ENCODE measurements at regions not wholly inside any gene's neighbourhood (a gene's known extent, or its start where the extent isn't known, plus 50 kb on each side); places are given as distances from the start of the nearest gene placed in this dataset.
A peak's percentile ranks its signal among the peaks of the same experiment; 100 is the strongest.

- CTCF ChIA-PET, result interaction anchor here (0.7 to 2.4 kb wide), 3 partner anchors 28 to 1040 kb away, joined by 3 to 11 read pairs (median 3); no protein-coding TSS in a partner anchor
- POLR2A ChIA-PET, result no interaction called here
Observed at GRCh38 chr6:44658571-44658970, 271.1 kb downstream of the CDC5L start.

GRCh38 chr6:44659726-44660125 is 272.2 kb downstream of the CDC5L start:
- Histone ChIP-seq H3K36me3 (ENCODE audit: control insufficient read depth in 2 of 2, insufficient read depth in 1 of 2, low read length in 2 of 2) (no peaks in the 10 kb centered on the region), H3K4me1 (ENCODE audit: control insufficient read depth, insufficient read depth, low read length) (peaks cover 9% of the 10 kb centered on the region), H3K9me3 (ENCODE audit: control insufficient read depth, insufficient read depth, low read depth, low read length) (no peaks in the 10 kb centered on the region), H3K4me3 (ENCODE audit: low read depth, low read length) (no peak overlapping the region), H3K27ac (ENCODE audit: extremely low read depth, low read depth, low read length) (no peak overlapping the region)
- ChIA-PET POLR2A (no interaction called here), CTCF (interaction anchor here (0.7 to 2.4 kb wide), 6 partner anchors 9 to 1055 kb away, joined by 3 to 11 read pairs (median 4); no protein-coding TSS in a partner anchor)
- TF ChIP-seq ZNF596 (tag by site-specific recombination; IDR thresholded peaks at IDR 0.05), result no peak
- no peak for TF ChIP-seq WT1 (tag by site-specific recombination; IDR thresholded peaks at IDR 0.05)
- no peak for TF ChIP-seq ZNF548 (tag by site-specific recombination; IDR thresholded peaks at IDR 0.05)
- TF ChIP-seq KLF10 (tag by site-specific recombination; IDR thresholded peaks at IDR 0.05), result no peak
- TF ChIP-seq ZNF561 (tag by site-specific recombination; IDR thresholded peaks at IDR 0.05; ENCODE audit: borderline replicate concordance), result no peak
- no peak for TF ChIP-seq ZNF19 (tag by site-specific recombination; IDR thresholded peaks at IDR 0.05; ENCODE audit: low read depth)
- TF ChIP-seq GLI2 (tag by site-specific recombination; IDR thresholded peaks at IDR 0.05; ENCODE audit: borderline replicate concordance, low read depth), result no peak
- no peak for TF ChIP-seq ZNF169 (tag by site-specific recombination; IDR thresholded peaks at IDR 0.05)
- no peak for TF ChIP-seq ZNF311 (tag by site-specific recombination; IDR thresholded peaks at IDR 0.05; ENCODE audit: borderline replicate concordance)
- TF ChIP-seq GLIS1 (tag by site-specific recombination; IDR thresholded peaks at IDR 0.05), result no peak
- TF ChIP-seq, protein P1, sequence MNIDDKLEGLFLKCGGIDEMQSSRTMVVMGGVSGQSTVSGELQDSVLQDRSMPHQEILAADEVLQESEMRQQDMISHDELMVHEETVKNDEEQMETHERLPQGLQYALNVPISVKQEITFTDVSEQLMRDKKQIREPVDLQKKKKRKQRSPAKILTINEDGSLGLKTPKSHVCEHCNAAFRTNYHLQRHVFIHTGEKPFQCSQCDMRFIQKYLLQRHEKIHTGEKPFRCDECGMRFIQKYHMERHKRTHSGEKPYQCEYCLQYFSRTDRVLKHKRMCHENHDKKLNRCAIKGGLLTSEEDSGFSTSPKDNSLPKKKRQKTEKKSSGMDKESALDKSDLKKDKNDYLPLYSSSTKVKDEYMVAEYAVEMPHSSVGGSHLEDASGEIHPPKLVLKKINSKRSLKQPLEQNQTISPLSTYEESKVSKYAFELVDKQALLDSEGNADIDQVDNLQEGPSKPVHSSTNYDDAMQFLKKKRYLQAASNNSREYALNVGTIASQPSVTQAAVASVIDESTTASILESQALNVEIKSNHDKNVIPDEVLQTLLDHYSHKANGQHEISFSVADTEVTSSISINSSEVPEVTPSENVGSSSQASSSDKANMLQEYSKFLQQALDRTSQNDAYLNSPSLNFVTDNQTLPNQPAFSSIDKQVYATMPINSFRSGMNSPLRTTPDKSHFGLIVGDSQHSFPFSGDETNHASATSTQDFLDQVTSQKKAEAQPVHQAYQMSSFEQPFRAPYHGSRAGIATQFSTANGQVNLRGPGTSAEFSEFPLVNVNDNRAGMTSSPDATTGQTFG (tag by site-specific recombination; IDR thresholded peaks at IDR 0.05; ENCODE audit: borderline replicate concordance), result no peak
- TF ChIP-seq, protein P2, sequence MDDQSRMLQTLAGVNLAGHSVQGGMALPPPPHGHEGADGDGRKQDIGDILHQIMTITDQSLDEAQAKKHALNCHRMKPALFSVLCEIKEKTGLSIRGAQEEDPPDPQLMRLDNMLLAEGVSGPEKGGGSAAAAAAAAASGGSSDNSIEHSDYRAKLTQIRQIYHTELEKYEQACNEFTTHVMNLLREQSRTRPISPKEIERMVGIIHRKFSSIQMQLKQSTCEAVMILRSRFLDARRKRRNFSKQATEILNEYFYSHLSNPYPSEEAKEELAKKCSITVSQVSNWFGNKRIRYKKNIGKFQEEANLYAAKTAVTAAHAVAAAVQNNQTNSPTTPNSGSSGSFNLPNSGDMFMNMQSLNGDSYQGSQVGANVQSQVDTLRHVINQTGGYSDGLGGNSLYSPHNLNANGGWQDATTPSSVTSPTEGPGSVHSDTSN (CRISPR knock-in tag; IDR thresholded peaks at IDR 0.05), result no peak
- no peak for TF ChIP-seq ZNF76 (tag by site-specific recombination; IDR thresholded peaks at IDR 0.05; ENCODE audit: borderline replicate concordance, low read depth)
- no peak for TF ChIP-seq ZFP69B (tag by site-specific recombination; IDR thresholded peaks at IDR 0.05)
- TF ChIP-seq, protein P3, sequence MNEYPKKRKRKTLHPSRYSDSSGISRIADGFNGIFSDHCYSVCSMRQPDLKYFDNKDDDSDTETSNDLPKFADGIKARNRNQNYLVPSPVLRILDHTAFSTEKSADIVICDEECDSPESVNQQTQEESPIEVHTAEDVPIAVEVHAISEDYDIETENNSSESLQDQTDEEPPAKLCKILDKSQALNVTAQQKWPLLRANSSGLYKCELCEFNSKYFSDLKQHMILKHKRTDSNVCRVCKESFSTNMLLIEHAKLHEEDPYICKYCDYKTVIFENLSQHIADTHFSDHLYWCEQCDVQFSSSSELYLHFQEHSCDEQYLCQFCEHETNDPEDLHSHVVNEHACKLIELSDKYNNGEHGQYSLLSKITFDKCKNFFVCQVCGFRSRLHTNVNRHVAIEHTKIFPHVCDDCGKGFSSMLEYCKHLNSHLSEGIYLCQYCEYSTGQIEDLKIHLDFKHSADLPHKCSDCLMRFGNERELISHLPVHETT (tag by site-specific recombination; IDR thresholded peaks at IDR 0.05), result no peak
- no peak for TF ChIP-seq ZNF514 (tag by site-specific recombination; IDR thresholded peaks at IDR 0.05)
- TF ChIP-seq ZNF830 (tag by site-specific recombination; IDR thresholded peaks at IDR 0.05; ENCODE audit: low read depth), result no peak
- TF ChIP-seq GLIS2 (tag by site-specific recombination; IDR thresholded peaks at IDR 0.05), result no peak

More at GRCh38 chr6:44658571-44658970, 271.1 kb downstream of the CDC5L start:
- H3K4me3 ChIP-seq (ENCODE audit: low read depth, low read length), result no peak overlapping the region
- TF ChIP-seq ZNF580 (tag by site-specific recombination; IDR thresholded peaks at IDR 0.05) (peak; percentile 95), ZNF23 (tag by site-specific recombination; IDR thresholded peaks at IDR 0.05; ENCODE audit: borderline replicate concordance) (no peak), ZNF146 (tag by site-specific recombination; IDR thresholded peaks at IDR 0.05) (peak; percentile 100)
- TF ChIP-seq, protein P4, sequence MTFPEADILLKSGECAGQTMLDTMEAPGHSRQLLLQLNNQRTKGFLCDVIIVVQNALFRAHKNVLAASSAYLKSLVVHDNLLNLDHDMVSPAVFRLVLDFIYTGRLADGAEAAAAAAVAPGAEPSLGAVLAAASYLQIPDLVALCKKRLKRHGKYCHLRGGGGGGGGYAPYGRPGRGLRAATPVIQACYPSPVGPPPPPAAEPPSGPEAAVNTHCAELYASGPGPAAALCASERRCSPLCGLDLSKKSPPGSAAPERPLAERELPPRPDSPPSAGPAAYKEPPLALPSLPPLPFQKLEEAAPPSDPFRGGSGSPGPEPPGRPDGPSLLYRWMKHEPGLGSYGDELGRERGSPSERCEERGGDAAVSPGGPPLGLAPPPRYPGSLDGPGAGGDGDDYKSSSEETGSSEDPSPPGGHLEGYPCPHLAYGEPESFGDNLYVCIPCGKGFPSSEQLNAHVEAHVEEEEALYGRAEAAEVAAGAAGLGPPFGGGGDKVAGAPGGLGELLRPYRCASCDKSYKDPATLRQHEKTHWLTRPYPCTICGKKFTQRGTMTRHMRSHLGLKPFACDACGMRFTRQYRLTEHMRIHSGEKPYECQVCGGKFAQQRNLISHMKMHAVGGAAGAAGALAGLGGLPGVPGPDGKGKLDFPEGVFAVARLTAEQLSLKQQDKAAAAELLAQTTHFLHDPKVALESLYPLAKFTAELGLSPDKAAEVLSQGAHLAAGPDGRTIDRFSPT (tag by site-specific recombination; IDR thresholded peaks at IDR 0.05), result no peak
- TF ChIP-seq, protein P5, sequence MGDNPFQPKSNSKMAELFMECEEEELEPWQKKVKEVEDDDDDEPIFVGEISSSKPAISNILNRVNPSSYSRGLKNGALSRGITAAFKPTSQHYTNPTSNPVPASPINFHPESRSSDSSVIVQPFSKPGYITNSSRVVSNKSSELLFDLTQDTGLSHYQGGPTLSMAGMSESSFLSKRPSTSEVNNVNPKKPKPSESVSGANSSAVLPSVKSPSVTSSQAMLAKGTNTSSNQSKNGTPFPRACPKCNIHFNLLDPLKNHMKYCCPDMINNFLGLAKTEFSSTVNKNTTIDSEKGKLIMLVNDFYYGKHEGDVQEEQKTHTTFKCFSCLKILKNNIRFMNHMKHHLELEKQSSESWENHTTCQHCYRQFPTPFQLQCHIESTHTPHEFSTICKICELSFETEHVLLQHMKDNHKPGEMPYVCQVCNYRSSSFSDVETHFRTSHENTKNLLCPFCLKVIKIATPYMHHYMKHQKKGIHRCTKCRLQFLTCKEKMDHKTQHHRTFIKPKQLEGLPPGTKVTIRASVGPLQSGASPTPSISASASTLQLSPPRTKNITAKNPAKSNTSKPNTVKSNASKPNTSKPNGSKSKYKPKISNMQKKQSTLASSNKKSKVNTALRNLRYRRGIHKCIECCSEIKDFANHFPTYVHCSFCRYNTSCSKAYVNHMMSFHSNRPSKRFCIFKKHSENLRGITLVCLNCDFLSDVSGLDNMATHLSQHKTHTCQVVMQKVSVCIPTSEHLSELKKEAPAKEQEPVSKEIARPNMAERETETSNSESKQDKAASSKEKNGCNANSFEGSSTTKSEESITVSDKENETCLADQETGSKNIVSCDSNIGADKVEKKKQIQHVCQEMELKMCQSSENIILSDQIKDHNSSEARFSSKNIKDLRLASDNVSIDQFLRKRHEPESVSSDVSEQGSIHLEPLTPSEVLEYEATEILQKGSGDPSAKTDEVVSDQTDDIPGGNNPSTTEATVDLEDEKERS (tag by site-specific recombination; IDR thresholded peaks at IDR 0.05), result peak; percentile 81; the same call in 1 of the 2 replicates
- no peaks in the 10 kb centered on the region for H3K9me3 ChIP-seq (ENCODE audit: control insufficient read depth, insufficient read depth, low read depth, low read length)
- H3K36me3 ChIP-seq (ENCODE audit: control insufficient read depth in 2 of 2, insufficient read depth in 1 of 2, low read length in 2 of 2), result no peaks in the 10 kb centered on the region
- H3K4me1 ChIP-seq (ENCODE audit: control insufficient read depth, insufficient read depth, low read length), result peaks cover 15% of the 10 kb centered on the region
- no peak overlapping the region for H3K27ac ChIP-seq (ENCODE audit: extremely low read depth, low read depth, low read length)
